ENCODE measurements at regions not wholly inside any gene's neighbourhood (a gene's known extent, or its start where the extent isn't known, plus 50 kb on each side); places are given as distances from the start of the nearest gene placed in this dataset.

GRCh38 chr7:153470004-153470671, 582.1 kb upstream of the DPP6 start:
- no peak overlapping the region for H3K4me3 ChIP-seq (ENCODE audit: low read depth, low read length)
- no peak for DNase-seq (ENCODE audit: low read depth, low spot score)
- TF ChIP-seq CTCF (IDR thresholded peaks at IDR 0.05; ENCODE audit: low read depth, low read length) = no peak
- in situ Hi-C loops (cut with HindIII; ENCODE audit: low sequenced_read_pairs) = no loop called here

- TF ChIP-seq CTCF (IDR thresholded peaks at IDR 0.05; ENCODE audit: low read depth, low read length) = no peak
- no peak overlapping the region for H3K4me3 ChIP-seq (ENCODE audit: low read depth, low read length)
- no peak for DNase-seq (ENCODE audit: low read depth, low spot score)
- in situ Hi-C loops (cut with HindIII; ENCODE audit: low sequenced_read_pairs) = no loop called here
These were observed 579.7 kb upstream of the DPP6 start for GRCh38 chr7:153472516-153472915.

GRCh38 chr7:153473185-153473584, 579.0 kb upstream of the DPP6 start:
- DNase-seq (ENCODE audit: low read depth, low spot score) = no peak
- no peak overlapping the region for H3K4me3 ChIP-seq (ENCODE audit: low read depth, low read length)
- in situ Hi-C loops (cut with HindIII; ENCODE audit: low sequenced_read_pairs) = no loop called here
- TF ChIP-seq CTCF (IDR thresholded peaks at IDR 0.05; ENCODE audit: low read depth, low read length) = no peak

GRCh38 chr7:153475239-153475638, 577.0 kb upstream of the DPP6 start:
- no peak for DNase-seq (ENCODE audit: low read depth, low spot score)
- no peak overlapping the region for H3K4me3 ChIP-seq (ENCODE audit: low read depth, low read length)
- TF ChIP-seq CTCF (IDR thresholded peaks at IDR 0.05; ENCODE audit: low read depth, low read length) = no peak
- in situ Hi-C loops (cut with HindIII; ENCODE audit: low sequenced_read_pairs) = no loop called here

- TF ChIP-seq CTCF (IDR thresholded peaks at IDR 0.05; ENCODE audit: low read depth, low read length) = no peak
- H3K4me3 ChIP-seq (ENCODE audit: low read depth, low read length) = no peak overlapping the region
- no peak for DNase-seq (ENCODE audit: low read depth, low spot score)
- in situ Hi-C loops (cut with HindIII; ENCODE audit: low sequenced_read_pairs) = no loop called here
These were observed 576.0 kb upstream of the DPP6 start for GRCh38 chr7:153476166-153476565.

GRCh38 chr7:153496257-153496656, 555.9 kb upstream of the DPP6 start:
- TF ChIP-seq CTCF (IDR thresholded peaks at IDR 0.05; ENCODE audit: low read depth, low read length) = no peak
- H3K4me3 ChIP-seq (ENCODE audit: low read depth, low read length) = no peak overlapping the region
- in situ Hi-C loops (cut with HindIII; ENCODE audit: low sequenced_read_pairs) = no loop called here
- no peak for DNase-seq (ENCODE audit: low read depth, low spot score)
